ENCODE measurements at regions not wholly inside any gene's neighbourhood (a gene's known extent, or its start where the extent isn't known, plus 50 kb on each side); places are given as distances from the start of the nearest gene placed in this dataset.

DNA sequence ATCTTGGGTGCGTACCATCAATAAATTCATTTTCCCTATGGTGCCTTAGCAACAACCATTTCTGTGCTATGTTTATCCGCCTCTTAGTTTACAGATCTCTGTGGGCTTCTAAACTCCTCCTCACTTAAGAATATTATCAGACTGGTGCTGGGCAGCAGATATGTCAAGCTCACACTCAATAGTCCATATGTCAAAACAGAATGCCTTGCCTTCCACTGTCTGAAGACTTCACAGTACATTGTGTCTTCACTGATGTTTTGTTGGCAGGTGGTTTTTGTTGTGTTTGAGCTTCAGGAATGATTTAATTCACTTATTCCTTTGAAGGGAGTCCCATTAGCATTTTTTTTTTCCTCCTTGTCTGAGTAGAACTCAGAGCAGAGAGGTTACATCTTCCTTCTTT, 419.6 kb downstream of the DNAJB9 start:
- DNase-seq (ENCODE audit: low read depth, low spot score) (no peak), FAIRE-seq (no peak), ATAC-seq (no peak)
- H3K36me3 ChIP-seq (ENCODE audit: control insufficient read depth in 2 of 2, insufficient read depth in 2 of 2, low read length in 1 of 2): no peaks in the 10 kb centered on the region
- in situ Hi-C loops (cut with MboI): no loop called here
- no peak overlapping the region for H3K9ac ChIP-seq (ENCODE audit: control insufficient read depth, insufficient read depth, low read length)
- no peaks in the 10 kb centered on the region for H4K20me1 ChIP-seq (ENCODE audit: control insufficient read depth, insufficient read depth)
- BruUV-seq (replicated peaks): no TSS peak
- RAD21 ChIA-PET (ENCODE audit: unreplicated experiment): no interaction called here
- POLR2A ChIA-PET: no interaction called here
- no peak overlapping the region for H2AFZ ChIP-seq (ENCODE audit: control insufficient read depth, low read depth, low read length)
- no peaks in the 10 kb centered on the region for H3K27me3 ChIP-seq (replicated peaks in 1 of 2; ENCODE audit: control insufficient read depth in 2 of 2, insufficient read depth in 2 of 2, low read length in 1 of 2)
- WGBS (ENCODE audit: insufficient coverage, insufficient replicate concordance, low lambda C conversion rate, missing lambda C conversion rate): 45% methylated on average over 2 of the region's 2 CpGs
- H3K4me1 ChIP-seq (ENCODE audit: control insufficient read depth, insufficient read depth, low read length): no peaks in the 10 kb centered on the region
- H3K4me2 ChIP-seq (ENCODE audit: control insufficient read depth, insufficient read depth): no peak overlapping the region
- no peak overlapping the region for H3K4me3 ChIP-seq
- H3K79me2 ChIP-seq (ENCODE audit: control insufficient read depth, insufficient read depth, low read length): no peaks in the 10 kb centered on the region
- intact Hi-C loops (cut with micrococcal nuclease; ENCODE audit: unreplicated experiment): no loop called here
- SMC1A ChIA-PET (ENCODE audit: uncharacterized antibody, unreplicated experiment): interaction anchor here (1.3 kb wide), 1 partner anchor 12 kb away, joined by 4 read pairs; no protein-coding TSS in a partner anchor
- H3K27ac ChIP-seq (ENCODE audit: control insufficient read depth, insufficient read depth): no peak overlapping the region
- H3K9me3 ChIP-seq (replicated peaks; ENCODE audit: control insufficient read depth, insufficient read depth, low read length): no peaks in the 10 kb centered on the region
- CTCF ChIA-PET: no interaction called here
- TF ChIP-seq RAD51 (IDR thresholded peaks at IDR 0.05) (no peak), RFX5 (IDR thresholded peaks at IDR 0.05; ENCODE audit: low read depth, low read length) (no peak), ELK1 (IDR thresholded peaks at IDR 0.05; ENCODE audit: low read depth, low read length) (no peak), MEF2B (IDR thresholded peaks at IDR 0.05; ENCODE audit: partially characterized antibody, poor library complexity, severe bottlenecking) (no peak), PML (IDR thresholded peaks at IDR 0.05; ENCODE audit: low read length) (no peak), BCL3 (IDR thresholded peaks at IDR 0.05; ENCODE audit: borderline replicate concordance, insufficient read depth, low read depth, low read length, poor library complexity, severe bottlenecking) (no peak), CREB1 (IDR thresholded peaks at IDR 0.05; ENCODE audit: low read depth) (no peak), ESRRA (IDR thresholded peaks at IDR 0.05; ENCODE audit: low read length) (no peak), EZH2 (IDR thresholded peaks at IDR 0.05; ENCODE audit: borderline replicate concordance, control insufficient read depth, low read depth, low read length) (no peak), STAT3 (IDR thresholded peaks at IDR 0.05; ENCODE audit: low read depth, low read length) (no peak), EGR1 (IDR thresholded peaks at IDR 0.05; ENCODE audit: borderline replicate concordance in 1 of 2, low read depth in 2 of 2, low read length in 2 of 2) (no peak), SKIL (IDR thresholded peaks at IDR 0.05; ENCODE audit: low read depth, poor library complexity, severe bottlenecking) (no peak), YBX1 (IDR thresholded peaks at IDR 0.05) (no peak)
- TF ChIP-seq, protein P1, sequence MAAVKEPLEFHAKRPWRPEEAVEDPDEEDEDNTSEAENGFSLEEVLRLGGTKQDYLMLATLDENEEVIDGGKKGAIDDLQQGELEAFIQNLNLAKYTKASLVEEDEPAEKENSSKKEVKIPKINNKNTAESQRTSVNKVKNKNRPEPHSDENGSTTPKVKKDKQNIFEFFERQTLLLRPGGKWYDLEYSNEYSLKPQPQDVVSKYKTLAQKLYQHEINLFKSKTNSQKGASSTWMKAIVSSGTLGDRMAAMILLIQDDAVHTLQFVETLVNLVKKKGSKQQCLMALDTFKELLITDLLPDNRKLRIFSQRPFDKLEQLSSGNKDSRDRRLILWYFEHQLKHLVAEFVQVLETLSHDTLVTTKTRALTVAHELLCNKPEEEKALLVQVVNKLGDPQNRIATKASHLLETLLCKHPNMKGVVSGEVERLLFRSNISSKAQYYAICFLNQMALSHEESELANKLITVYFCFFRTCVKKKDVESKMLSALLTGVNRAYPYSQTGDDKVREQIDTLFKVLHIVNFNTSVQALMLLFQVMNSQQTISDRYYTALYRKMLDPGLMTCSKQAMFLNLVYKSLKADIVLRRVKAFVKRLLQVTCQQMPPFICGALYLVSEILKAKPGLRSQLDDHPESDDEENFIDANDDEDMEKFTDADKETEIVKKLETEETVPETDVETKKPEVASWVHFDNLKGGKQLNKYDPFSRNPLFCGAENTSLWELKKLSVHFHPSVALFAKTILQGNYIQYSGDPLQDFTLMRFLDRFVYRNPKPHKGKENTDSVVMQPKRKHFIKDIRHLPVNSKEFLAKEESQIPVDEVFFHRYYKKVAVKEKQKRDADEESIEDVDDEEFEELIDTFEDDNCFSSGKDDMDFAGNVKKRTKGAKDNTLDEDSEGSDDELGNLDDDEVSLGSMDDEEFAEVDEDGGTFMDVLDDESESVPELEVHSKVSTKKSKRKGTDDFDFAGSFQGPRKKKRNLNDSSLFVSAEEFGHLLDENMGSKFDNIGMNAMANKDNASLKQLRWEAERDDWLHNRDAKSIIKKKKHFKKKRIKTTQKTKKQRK (IDR thresholded peaks at IDR 0.05; ENCODE audit: low read depth, low read length): no peak
